Activated CD4-positive, alpha-beta T cell treated with anti-CD3 and anti-CD28 coated beads for 48 hours (primary cell): ENCODE measurements at regions not wholly inside any gene's neighbourhood (a gene's known extent, or its start where the extent isn't known, plus 50 kb on each side); places are given as distances from the start of the nearest gene placed in this dataset.
"Not testable (repeated sequence)": the region's sequence is repeated elsewhere in the genome, so short reads cannot be mapped to it uniquely, and the experiment has no call there.

ENCODE experiments used
- DNase-seq: peaks from one replicate; pipeline ENCODE4 v3.0.0-alpha.2; 2020

DNA sequence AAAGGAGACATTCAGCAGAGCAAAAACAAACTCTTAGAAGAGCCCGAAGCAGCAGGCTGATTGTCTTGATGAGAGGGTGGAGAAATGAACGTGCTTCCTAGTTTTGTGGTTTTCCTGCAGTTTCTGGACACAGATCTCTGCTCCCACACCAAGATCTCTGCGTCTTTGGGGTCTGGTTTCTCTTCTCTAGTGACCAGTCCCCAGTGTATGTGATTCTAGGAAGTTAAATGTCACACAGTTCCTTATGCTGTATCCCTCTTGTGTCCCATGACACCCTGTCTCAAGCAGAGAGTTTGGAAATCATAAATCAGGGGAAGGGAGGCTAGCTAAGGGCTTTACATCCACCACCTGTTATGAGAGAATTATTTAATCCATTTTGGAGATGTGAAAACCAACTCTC, 55.4 kb upstream of the KLF14 start:
- DNase-seq: no peak

- no peak for DNase-seq
Measured at GRCh38 chr7:130791746-130792145, 57.7 kb upstream of the KLF14 start.

DNA sequence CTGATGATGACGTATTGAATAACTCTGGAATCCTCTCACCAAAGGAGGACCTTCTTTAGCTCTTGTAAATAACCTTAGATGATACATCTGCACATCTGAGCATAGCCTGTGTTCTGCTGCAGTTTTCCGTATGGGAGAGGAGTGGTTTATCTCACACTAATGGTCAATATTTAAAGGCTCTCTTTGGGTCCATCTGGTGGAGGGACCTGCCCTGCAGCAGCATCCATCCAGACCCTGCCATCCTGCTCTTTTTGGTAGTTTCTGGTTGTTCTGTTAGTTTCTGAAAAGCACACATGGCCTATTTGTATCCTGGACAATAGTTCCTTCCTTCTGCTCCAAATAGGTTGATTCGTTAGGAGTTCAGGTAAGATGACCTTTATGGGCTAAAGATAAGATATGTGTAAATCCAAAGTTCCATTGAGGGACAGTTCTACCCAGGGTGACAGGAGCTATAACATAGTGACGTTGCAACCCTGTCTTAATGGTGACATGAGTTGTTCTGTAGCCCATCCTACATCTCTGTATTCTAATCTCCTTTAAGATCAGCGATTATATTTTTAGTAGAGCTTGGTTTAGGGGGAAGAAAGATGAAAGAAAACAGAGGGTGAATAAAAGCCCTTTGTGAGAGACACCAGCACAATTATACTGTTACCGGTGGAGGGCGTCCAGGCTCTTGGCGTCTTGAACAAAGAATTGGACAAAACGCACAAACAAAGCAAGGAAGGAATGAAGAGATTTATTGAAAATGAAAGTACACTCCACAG, 60.0 kb upstream of the KLF14 start:
- DNase-seq: no peak

DNA sequence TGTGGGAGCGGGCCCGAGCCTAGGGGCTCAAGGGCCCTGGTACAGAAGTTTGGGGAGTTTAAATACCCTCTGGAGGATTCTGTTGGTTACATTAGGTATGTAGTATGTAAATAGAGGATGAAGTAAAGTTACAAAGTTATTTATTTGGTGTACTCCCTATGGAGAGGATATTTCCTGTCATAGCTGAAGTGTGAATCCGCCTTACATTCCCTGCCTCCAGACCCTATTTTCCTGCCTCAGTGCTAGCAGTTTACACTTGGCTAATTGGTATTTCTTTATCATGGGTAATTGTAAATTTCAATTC, 60.6 kb upstream of the KLF14 start:
- DNase-seq: no peak

DNA sequence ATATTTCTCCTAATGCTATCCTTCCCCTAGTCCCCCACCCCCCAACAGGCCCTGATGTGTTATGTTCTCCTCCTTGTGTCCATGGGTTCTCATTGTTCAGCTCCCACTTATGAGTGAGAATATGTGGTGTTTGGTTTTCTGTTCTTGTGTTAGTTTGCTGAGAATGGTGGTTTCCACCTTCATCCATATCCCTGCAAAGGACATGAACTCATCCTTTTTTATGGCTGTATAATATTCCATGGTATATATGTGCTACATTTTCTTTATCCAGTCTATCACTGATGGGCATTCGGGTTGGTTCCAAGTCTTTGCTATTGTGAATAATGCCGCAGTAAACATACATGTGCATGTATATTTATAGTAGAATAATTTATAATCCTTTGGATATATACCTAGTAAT, 62.4 kb upstream of the KLF14 start:
- DNase-seq: not testable (repeated sequence)

GRCh38 chr7:130803127-130803526, 69.1 kb upstream of the KLF14 start:
- DNase-seq: no peak

GRCh38 chr7:130804220-130804619, 70.2 kb upstream of the KLF14 start:
- no peak for DNase-seq

GRCh38 chr7:130812819-130813218, 78.8 kb upstream of the KLF14 start:
- not testable (repeated sequence) for DNase-seq

- no peak for DNase-seq
Measured at GRCh38 chr7:130814778-130815335, 80.8 kb upstream of the KLF14 start.

DNA sequence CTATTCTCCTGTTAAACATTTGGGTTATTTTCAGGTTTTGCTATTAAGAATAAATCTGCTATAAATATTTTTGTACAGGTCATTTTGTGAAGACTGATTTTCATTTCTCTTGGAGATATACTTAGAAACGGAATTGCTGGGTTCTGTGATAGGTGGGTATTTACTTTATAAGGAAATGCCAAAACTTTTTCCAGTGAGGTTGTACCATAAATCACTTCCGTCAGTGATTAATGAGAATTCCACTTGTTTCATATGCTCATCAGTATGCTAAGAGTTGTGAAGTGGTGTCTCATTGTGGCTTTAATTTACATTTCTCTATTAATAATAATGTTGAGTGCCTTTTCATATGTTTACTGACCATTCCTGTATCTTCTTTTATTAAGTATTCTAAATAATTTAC, 84.0 kb upstream of the KLF14 start:
- no peak for DNase-seq

DNA sequence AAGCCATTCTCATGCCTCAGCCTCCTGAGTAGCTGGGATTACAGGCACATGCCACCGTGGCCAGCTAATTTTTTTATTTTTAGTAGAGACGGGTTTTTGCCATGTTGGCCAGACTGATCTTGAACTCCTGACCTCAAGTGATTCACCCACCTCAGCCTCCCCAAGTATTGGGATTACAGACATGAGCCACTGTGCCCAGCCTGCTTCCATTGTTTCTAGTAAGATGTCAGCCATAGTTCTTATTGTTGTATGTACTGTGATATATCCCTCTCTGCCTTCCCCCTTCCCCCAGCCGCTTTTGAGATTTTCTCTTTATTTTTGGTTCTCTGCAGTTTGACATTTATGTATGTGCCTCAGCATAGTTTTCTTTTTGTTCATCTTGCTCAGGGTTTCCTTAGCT, 87.9 kb upstream of the KLF14 start:
- no peak for DNase-seq

DNA sequence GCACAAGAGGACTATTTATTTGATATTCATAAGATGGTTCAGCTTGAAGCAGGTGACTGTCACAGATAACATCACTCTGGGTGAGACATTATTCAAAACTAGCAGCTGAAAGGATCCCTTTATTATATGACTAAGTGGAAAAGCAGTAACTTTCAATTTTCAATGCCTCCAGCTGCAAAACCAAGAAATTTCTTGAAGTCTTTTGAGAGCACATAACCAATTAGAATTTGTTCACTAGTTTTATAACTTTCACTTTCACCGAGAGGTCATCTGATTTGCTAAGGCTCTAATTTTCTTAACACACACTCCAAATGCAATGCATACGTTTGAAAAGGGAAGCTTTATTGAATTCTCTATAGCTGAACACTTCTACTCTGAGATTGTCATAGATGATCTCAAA, 88.6 kb upstream of the KLF14 start:
- DNase-seq: no peak

DNA sequence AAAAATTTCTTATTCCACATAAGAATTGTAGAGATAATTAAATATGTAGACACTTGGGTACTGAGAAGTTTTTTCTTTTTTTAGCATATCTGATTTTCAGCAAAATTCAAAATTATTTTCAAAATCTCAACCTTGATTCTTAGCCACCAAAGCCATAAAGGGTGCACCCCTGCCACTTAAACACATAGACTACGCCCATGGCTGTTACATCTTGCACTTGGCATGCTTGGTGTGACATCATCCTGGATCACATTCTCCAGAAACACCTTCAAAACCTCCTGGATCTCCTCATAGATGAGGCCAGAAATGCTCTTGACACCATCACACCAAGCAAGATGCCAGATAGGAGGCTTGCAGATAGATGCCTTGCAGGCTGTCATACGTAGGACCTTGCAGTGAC, 89.1 kb upstream of the KLF14 start:
- no peak for DNase-seq

DNA sequence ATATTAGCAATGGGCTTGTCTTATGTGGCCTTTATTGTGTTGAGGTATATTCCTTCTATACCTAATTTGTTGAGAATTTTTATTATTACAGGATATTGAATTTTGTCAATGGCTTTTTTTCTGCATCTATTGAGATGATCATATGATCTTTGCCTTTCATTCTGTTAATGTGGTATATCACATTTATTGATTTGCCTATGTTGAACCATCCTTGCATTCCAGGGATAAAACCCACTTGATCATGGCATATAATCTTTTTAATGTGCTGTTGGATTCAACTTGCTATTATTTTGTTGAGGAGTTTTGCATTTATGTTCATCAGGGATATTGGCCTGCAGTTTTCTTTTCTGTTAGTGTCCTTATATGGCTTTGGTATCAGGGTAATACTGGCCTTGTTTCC, 91.8 kb upstream of the KLF14 start:
- no peak for DNase-seq

GRCh38 chr7:130829415-130829814, 95.4 kb upstream of the KLF14 start:
- no peak for DNase-seq

DNA sequence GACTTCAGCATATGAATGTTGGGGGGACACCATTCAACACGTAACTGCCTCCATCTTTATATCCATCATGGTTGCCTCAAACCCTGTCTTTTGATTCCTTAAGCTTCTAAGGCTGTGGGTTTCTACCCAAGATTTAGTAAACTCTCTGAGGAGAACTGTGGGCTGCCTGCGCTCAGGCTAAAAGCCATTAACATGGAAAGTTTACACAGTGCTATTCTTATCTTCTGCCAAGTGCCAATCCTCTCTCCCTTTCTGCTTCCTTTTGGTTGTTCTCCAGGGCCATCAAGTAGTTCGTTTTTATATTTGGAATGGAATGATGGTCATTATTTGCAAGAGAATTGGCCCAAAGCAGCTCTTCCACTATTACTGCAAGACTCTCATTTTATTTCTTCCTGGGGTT, 97.3 kb upstream of the KLF14 start:
- DNase-seq: no peak

DNA sequence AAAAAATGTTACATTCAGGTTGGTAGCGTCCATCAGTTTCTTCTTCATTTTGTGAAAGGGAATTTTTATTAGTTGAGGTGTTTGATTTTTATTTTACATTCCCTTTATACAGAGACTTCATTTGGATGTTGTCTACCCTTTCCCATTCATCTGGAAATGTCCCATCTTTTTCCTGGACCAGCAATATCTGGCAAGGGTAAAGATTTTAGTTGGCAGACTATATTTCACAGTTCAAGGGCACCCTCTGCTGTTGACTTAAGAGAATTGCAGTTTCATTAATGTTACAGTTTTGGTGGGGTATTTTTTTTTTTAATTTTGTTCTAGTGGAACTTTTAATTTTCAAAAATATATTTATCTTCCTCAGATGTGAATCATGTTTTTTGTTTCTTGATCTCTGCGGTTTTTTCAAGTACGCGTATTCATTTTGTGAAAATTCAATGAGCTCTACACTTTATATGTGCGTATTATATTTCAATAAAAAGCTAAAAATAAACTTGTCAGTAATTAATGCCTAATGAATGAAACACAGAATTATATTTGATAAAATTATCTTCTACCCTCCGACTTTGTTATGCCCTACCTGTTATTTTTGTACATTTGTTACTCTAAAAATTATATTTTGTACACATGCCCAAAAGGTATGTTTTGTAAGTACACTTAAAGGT, 97.9 kb upstream of the KLF14 start:
- no peak for DNase-seq

GRCh38 chr7:130838738-130839137, 104.7 kb upstream of the KLF14 start:
- peak; percentile 39 for DNase-seq

DNA sequence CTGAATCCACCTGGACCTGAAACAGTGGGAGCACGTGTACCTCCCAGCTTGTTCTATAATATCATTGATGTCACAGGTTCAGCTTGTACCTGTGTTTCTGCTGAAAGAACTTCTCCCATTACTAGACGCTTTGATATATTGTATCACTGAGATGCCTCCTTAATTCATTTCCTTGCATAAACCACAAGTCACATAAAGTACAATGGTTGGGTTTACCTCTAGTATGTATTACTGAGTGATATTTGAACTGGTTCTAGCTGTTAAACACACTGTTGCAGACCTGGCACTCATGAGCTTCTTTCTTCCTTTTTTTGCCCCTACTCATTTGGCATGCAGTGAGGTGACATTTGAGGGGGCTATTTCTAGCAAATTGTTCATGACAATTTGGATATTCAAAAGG, 106.6 kb upstream of the KLF14 start:
- DNase-seq: no peak

- no peak for DNase-seq
Measured at GRCh38 chr7:130841416-130841815, 107.4 kb upstream of the KLF14 start.

- DNase-seq: no peak
Measured at GRCh38 chr7:130843703-130844102, 109.7 kb upstream of the KLF14 start.

GRCh38 chr7:130844811-130845580, 111.0 kb upstream of the KLF14 start:
- no peak for DNase-seq

GRCh38 chr7:130845581-130846085, 111.6 kb upstream of the KLF14 start:
- DNase-seq: no peak

DNA sequence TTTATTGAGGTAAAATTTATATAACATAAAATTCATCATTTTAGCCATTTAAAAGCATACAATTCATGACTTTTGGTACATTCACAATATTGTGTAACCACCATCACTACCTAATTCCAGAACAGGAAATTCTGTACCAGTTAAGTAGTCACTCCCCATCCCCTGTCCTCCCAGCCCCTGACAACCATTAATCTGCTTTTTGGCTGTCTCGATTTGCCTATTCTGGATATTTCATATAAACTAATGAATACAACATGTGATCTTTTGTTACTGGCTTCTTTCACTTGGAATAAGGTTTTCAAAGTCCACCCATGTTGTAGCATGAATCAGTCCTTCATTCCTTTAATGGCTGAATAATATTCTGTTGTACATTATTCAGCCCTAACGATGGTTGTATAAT, 115.6 kb upstream of the KLF14 start:
- no peak for DNase-seq
